ENCODE measurements at regions not wholly inside any gene's neighbourhood (a gene's known extent, or its start where the extent isn't known, plus 50 kb on each side); places are given as distances from the start of the nearest gene placed in this dataset.

DNA sequence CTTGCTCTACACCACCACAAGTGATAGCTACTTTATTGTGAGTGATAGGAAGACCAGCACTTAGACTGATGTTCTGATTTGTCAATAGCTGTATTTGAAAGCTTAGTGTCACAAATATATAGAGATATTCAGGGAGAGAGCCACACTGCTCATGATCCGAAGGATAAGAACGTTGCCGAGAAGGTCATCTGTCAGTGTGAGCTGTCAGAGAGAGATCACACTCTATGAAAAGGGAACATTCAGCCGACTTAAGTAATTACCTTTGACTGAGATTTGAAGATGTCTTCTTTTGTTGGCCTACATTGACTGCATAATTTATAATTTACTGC, 322.6 kb downstream of the TFEC start:
- H3K4me1 ChIP-seq (ENCODE audit: control insufficient read depth, insufficient read depth, low read length), result no peaks in the 10 kb centered on the region
- no peak overlapping the region for H3K4me3 ChIP-seq (ENCODE audit: low read length in 2 of 2)
- no peaks in the 10 kb centered on the region for H3K27me3 ChIP-seq (ENCODE audit: control insufficient read depth in 1 of 2, insufficient read depth in 2 of 2, low read length in 2 of 2)
- no peaks in the 10 kb centered on the region for H3K36me3 ChIP-seq (ENCODE audit: control insufficient read depth in 2 of 2, insufficient read depth in 2 of 2, low read length in 2 of 2)
- no peak overlapping the region for H3K27ac ChIP-seq (ENCODE audit: low read length)
- H3K9ac ChIP-seq (ENCODE audit: low read length in 2 of 2), result no peak overlapping the region
- H3K9me3 ChIP-seq (ENCODE audit: control insufficient read depth in 2 of 2, low read length in 2 of 2), result no peaks in the 10 kb centered on the region

DNA sequence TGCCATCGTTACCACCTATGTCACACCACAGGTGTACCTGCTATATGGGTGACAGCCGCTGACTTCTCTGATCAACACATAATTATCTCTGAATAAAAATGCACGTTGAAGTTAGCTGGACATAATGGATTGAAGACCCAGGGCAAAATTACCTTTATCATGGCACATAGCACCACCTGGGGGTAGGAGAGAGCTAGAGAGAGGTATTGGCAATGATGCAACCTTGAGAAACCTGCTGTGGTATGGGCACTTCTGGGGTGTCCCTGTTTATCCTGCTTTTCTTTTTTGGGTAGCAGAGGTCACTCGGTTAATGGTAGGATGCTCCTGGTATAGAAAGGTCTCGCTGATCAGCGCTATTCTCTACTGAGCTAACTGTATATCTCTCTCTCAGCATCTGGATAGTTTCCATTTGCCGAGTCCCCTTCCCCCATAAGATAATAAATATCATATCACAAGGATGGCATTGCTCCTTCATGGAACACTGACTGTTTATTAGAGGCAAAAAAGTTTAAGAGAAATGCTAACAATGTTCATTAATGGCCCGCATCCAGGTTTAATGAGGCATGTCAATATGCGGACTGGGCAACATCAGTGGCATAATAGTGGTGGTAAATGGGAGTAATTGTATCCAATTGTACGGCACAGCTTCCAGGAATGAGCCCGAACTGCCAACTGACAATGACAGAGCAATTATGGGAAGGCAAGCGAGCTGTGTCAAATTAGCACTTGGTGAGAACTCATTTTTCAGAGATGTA, 323.1 kb downstream of the TFEC start:
- Histone ChIP-seq H3K4me3 (ENCODE audit: low read length in 2 of 2) (no peak overlapping the region), H3K9me3 (ENCODE audit: control insufficient read depth in 2 of 2, low read length in 2 of 2) (no peaks in the 10 kb centered on the region), H3K9ac (ENCODE audit: low read length in 2 of 2) (no peak overlapping the region), H3K4me1 (ENCODE audit: control insufficient read depth, insufficient read depth, low read length) (no peaks in the 10 kb centered on the region), H3K27me3 (ENCODE audit: control insufficient read depth in 1 of 2, insufficient read depth in 2 of 2, low read length in 2 of 2) (no peaks in the 10 kb centered on the region), H3K27ac (ENCODE audit: low read length) (no peak overlapping the region), H3K36me3 (ENCODE audit: control insufficient read depth in 2 of 2, insufficient read depth in 2 of 2, low read length in 2 of 2) (no peaks in the 10 kb centered on the region)

- H3K9me3 ChIP-seq (ENCODE audit: control insufficient read depth in 2 of 2, low read length in 2 of 2), result no peaks in the 10 kb centered on the region
- H3K9ac ChIP-seq (ENCODE audit: low read length in 2 of 2), result no peak overlapping the region
- no peaks in the 10 kb centered on the region for H3K4me1 ChIP-seq (ENCODE audit: control insufficient read depth, insufficient read depth, low read length)
- H3K4me3 ChIP-seq (ENCODE audit: low read length in 2 of 2), result no peak overlapping the region
- H3K36me3 ChIP-seq (ENCODE audit: control insufficient read depth in 2 of 2, insufficient read depth in 2 of 2, low read length in 2 of 2), result no peaks in the 10 kb centered on the region
- H3K27ac ChIP-seq (ENCODE audit: low read length), result no peak overlapping the region
- no peaks in the 10 kb centered on the region for H3K27me3 ChIP-seq (ENCODE audit: control insufficient read depth in 1 of 2, insufficient read depth in 2 of 2, low read length in 2 of 2)
Observed at GRCh38 chr7:115704884-115705283, 325.7 kb downstream of the TFEC start.

DNA sequence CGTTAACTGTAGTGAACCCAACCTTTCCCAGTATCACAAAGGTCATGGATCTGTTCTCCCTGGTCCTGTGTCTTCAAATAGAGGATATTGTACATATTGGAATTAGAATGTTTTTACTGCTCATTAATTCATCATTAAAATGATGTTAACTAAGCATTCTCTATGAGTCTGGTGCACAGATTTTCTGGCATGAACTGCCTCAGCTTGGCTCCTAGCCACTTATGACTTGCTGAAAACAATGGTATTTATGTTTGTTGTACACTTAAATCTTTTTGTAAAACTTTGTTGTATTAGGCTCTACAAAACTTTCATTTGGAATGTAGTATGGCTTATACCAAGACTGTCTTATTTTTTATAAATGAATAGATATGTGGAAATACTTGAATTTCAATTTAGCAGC, 329.4 kb downstream of the TFEC start:
- Histone ChIP-seq H3K27me3 (ENCODE audit: control insufficient read depth in 1 of 2, insufficient read depth in 2 of 2, low read length in 2 of 2) (no peaks in the 10 kb centered on the region), H3K4me3 (ENCODE audit: low read length in 2 of 2) (no peak overlapping the region), H3K9ac (ENCODE audit: low read length in 2 of 2) (no peak overlapping the region), H3K27ac (ENCODE audit: low read length) (no peak overlapping the region), H3K9me3 (ENCODE audit: control insufficient read depth in 2 of 2, low read length in 2 of 2) (no peaks in the 10 kb centered on the region), H3K36me3 (ENCODE audit: control insufficient read depth in 2 of 2, insufficient read depth in 2 of 2, low read length in 2 of 2) (no peaks in the 10 kb centered on the region), H3K4me1 (ENCODE audit: control insufficient read depth, insufficient read depth, low read length) (no peaks in the 10 kb centered on the region)

- Histone ChIP-seq H3K4me1 (ENCODE audit: control insufficient read depth, insufficient read depth, low read length) (no peaks in the 10 kb centered on the region), H3K4me3 (ENCODE audit: low read length in 2 of 2) (no peak overlapping the region), H3K27ac (ENCODE audit: low read length) (no peak overlapping the region), H3K36me3 (ENCODE audit: control insufficient read depth in 2 of 2, insufficient read depth in 2 of 2, low read length in 2 of 2) (no peaks in the 10 kb centered on the region), H3K9me3 (ENCODE audit: control insufficient read depth in 2 of 2, low read length in 2 of 2) (no peaks in the 10 kb centered on the region), H3K27me3 (ENCODE audit: control insufficient read depth in 1 of 2, insufficient read depth in 2 of 2, low read length in 2 of 2) (no peaks in the 10 kb centered on the region), H3K9ac (ENCODE audit: low read length in 2 of 2) (no peak overlapping the region)
Observed at GRCh38 chr7:115694424-115694823, 336.1 kb downstream of the TFEC start.

DNA sequence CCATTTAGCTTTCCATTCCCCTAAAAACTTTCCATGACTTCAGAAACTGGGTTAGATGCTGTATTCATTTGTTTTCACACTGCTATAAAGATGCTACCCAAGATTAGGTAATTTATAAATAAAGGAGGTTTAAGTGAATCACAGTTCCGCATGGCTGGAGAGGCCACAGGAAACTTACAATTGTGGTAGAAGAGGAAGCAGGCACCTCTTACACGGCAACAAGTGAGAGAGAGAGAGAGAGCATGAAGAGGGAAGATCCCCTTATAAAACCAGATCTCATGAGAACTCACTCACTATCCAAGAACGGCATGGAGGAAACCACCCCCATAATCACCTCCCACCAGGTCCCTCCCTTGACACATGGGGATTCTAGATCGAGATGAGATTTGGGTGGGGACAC, 336.8 kb downstream of the TFEC start:
- H3K9me3 ChIP-seq (ENCODE audit: control insufficient read depth in 2 of 2, low read length in 2 of 2), result no peaks in the 10 kb centered on the region
- H3K4me1 ChIP-seq (ENCODE audit: control insufficient read depth, insufficient read depth, low read length), result no peaks in the 10 kb centered on the region
- no peaks in the 10 kb centered on the region for H3K27me3 ChIP-seq (ENCODE audit: control insufficient read depth in 1 of 2, insufficient read depth in 2 of 2, low read length in 2 of 2)
- H3K36me3 ChIP-seq (ENCODE audit: control insufficient read depth in 2 of 2, insufficient read depth in 2 of 2, low read length in 2 of 2), result no peaks in the 10 kb centered on the region
- H3K27ac ChIP-seq (ENCODE audit: low read length), result no peak overlapping the region
- H3K4me3 ChIP-seq (ENCODE audit: low read length in 2 of 2), result no peak overlapping the region
- no peak overlapping the region for H3K9ac ChIP-seq (ENCODE audit: low read length in 2 of 2)

DNA sequence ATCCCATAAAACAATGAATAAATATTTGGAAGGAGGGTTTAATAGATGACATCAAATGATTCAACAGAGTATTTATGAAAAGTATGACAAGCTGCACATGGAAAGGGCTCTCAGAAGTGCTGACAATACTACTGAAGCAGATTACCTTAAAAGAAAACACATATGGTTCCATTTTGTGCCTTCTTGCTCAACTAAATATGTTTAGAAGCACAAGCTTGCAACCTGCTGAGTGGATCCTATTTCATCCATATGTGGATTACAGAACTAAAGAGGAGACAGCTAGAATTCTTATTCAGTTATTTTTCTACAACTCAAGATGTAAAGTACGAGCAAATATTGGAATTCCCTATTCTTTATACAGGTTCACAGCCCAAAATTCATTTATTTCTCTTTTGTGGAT, 340.6 kb downstream of the TFEC start:
- Histone ChIP-seq H3K27me3 (ENCODE audit: control insufficient read depth in 1 of 2, insufficient read depth in 2 of 2, low read length in 2 of 2) (no peaks in the 10 kb centered on the region), H3K4me3 (ENCODE audit: low read length in 2 of 2) (no peak overlapping the region), H3K9me3 (ENCODE audit: control insufficient read depth in 2 of 2, low read length in 2 of 2) (no peaks in the 10 kb centered on the region), H3K4me1 (ENCODE audit: control insufficient read depth, insufficient read depth, low read length) (no peaks in the 10 kb centered on the region), H3K9ac (ENCODE audit: low read length in 2 of 2) (no peak overlapping the region), H3K36me3 (ENCODE audit: control insufficient read depth in 2 of 2, insufficient read depth in 2 of 2, low read length in 2 of 2) (no peaks in the 10 kb centered on the region), H3K27ac (ENCODE audit: low read length) (no peak overlapping the region)

DNA sequence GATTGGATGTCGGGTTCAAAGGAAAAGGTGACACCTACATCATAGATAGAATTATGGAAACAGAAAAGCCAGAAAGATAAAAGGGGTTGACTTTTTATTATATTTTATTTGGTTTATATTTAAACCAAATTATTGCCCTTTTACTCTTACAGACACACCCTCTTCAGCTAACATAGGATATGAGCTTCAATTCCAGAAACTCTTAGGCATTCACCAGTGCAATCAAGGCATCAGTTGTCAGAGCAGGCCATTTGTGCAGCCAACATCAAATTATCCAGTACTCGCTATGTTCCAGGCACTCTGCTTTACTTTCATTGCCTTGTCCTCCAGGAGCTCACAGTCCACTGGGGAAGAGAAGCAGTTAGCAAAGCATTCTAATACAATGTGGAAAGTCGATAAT, 347.5 kb downstream of the TFEC start:
- H3K9me3 ChIP-seq (ENCODE audit: control insufficient read depth in 2 of 2, low read length in 2 of 2), result no peaks in the 10 kb centered on the region
- H3K4me3 ChIP-seq (ENCODE audit: low read length in 2 of 2), result no peak overlapping the region

DNA sequence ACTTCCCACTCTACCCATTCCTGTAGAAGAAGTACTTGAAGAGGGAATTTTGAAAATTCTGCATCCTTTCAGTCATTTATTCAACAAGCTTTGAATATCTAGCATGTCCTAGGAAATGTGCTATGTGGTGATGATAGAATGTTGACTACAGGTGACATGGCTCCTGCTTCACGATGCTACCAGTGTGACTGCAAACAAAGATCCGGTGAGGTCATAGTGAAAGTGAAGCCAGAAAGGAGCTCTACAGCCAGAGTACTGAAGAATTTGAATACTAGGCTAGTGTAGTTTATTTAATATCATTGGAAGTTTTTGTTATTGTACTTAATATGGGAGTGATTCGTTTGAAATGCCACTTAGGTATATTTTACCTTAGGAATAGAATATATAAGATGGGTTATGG, 348.1 kb downstream of the TFEC start:
- no peaks in the 10 kb centered on the region for H3K4me1 ChIP-seq (ENCODE audit: control insufficient read depth, insufficient read depth, low read length)
- no peaks in the 10 kb centered on the region for H3K36me3 ChIP-seq (ENCODE audit: control insufficient read depth in 2 of 2, insufficient read depth in 2 of 2, low read length in 2 of 2)
- H3K9ac ChIP-seq (ENCODE audit: low read length in 2 of 2), result no peak overlapping the region
- H3K4me3 ChIP-seq (ENCODE audit: low read length in 2 of 2), result no peak overlapping the region
- H3K27ac ChIP-seq (ENCODE audit: low read length), result no peak overlapping the region
- no peaks in the 10 kb centered on the region for H3K9me3 ChIP-seq (ENCODE audit: control insufficient read depth in 2 of 2, low read length in 2 of 2)
- no peaks in the 10 kb centered on the region for H3K27me3 ChIP-seq (ENCODE audit: control insufficient read depth in 1 of 2, insufficient read depth in 2 of 2, low read length in 2 of 2)

More for the DNA sequence above, 347.5 kb downstream of the TFEC start:
- no peak overlapping the region for H3K9ac ChIP-seq (ENCODE audit: low read length in 2 of 2)
- H3K27me3 ChIP-seq (ENCODE audit: control insufficient read depth in 1 of 2, insufficient read depth in 2 of 2, low read length in 2 of 2), result no peaks in the 10 kb centered on the region
- H3K4me1 ChIP-seq (ENCODE audit: control insufficient read depth, insufficient read depth, low read length), result no peaks in the 10 kb centered on the region
- H3K36me3 ChIP-seq (ENCODE audit: control insufficient read depth in 2 of 2, insufficient read depth in 2 of 2, low read length in 2 of 2), result no peaks in the 10 kb centered on the region
- no peak overlapping the region for H3K27ac ChIP-seq (ENCODE audit: low read length)

DNA sequence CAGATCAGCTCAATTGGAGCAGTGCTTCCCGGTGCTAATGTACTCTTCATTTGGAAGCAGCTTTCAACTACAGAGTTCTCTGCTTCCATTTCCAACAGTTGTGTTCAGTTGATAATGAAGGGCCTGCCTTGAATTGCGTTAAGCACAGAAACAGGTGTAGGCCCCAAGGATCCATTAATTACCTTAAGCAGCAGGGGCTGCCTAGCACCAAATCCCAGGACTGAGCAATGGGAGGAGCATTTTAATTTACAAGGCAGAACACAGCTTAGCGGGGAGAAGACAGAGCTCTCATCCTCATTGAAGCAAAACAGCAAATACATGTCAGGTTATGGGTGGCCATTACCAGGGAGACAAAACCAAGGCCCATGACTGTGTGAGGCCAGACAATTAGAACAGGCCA, 349.6 kb downstream of the TFEC start:
- H3K4me3 ChIP-seq (ENCODE audit: low read length in 2 of 2), result no peak overlapping the region
- H3K9ac ChIP-seq (ENCODE audit: low read length in 2 of 2), result no peak overlapping the region
- H3K4me1 ChIP-seq (ENCODE audit: control insufficient read depth, insufficient read depth, low read length), result no peaks in the 10 kb centered on the region
- H3K9me3 ChIP-seq (ENCODE audit: control insufficient read depth in 2 of 2, low read length in 2 of 2), result no peaks in the 10 kb centered on the region
- H3K27ac ChIP-seq (ENCODE audit: low read length), result no peak overlapping the region
- no peaks in the 10 kb centered on the region for H3K27me3 ChIP-seq (ENCODE audit: control insufficient read depth in 1 of 2, insufficient read depth in 2 of 2, low read length in 2 of 2)
- no peaks in the 10 kb centered on the region for H3K36me3 ChIP-seq (ENCODE audit: control insufficient read depth in 2 of 2, insufficient read depth in 2 of 2, low read length in 2 of 2)

DNA sequence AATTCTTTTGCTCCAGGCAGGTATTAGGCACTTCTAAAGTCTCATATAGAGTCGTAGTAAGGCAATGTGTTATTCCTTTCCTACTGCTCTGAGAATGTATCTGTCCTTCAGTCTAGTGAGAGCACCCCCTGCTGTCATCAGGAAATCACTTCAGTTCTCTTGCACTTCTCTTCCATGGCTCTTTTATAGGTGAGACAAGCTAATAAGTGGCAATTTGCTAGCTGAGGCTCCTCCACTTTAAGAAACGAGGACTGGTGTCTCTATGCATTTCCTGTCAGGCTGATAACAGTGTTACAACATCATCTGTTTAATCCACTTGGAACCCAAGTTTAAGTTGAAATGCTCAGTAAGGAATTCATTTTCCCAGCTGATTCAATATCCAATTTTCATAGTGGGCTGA, 350.6 kb downstream of the TFEC start:
- Histone ChIP-seq H3K27ac (ENCODE audit: low read length) (no peak overlapping the region), H3K4me3 (ENCODE audit: low read length in 2 of 2) (no peak overlapping the region), H3K4me1 (ENCODE audit: control insufficient read depth, insufficient read depth, low read length) (no peaks in the 10 kb centered on the region), H3K9ac (ENCODE audit: low read length in 2 of 2) (no peak overlapping the region), H3K27me3 (ENCODE audit: control insufficient read depth in 1 of 2, insufficient read depth in 2 of 2, low read length in 2 of 2) (no peaks in the 10 kb centered on the region), H3K9me3 (ENCODE audit: control insufficient read depth in 2 of 2, low read length in 2 of 2) (no peaks in the 10 kb centered on the region), H3K36me3 (ENCODE audit: control insufficient read depth in 2 of 2, insufficient read depth in 2 of 2, low read length in 2 of 2) (no peaks in the 10 kb centered on the region)
